ENCODE measurements at regions not wholly inside any gene's neighbourhood (a gene's known extent, or its start where the extent isn't known, plus 50 kb on each side); places are given as distances from the start of the nearest gene placed in this dataset.

- POLR2A ChIA-PET (ENCODE audit: unreplicated experiment) = no interaction called here
- H3K4me1 ChIP-seq (ENCODE audit: control insufficient read depth, insufficient read depth, low read length) = no peaks in the 10 kb centered on the region
- 0% methylated on average over 1 of the region's 8 CpGs; no CpG with 5 or more reads in 1 of the 2 experiments for WGBS, 2 experiments (ENCODE audit: extremely low coverage in 2 of 2, insufficient read length in 1 of 2)
Observed at GRCh38 chr15:24898715-24899272, 56.0 kb upstream of the SNRPN start.

More at GRCh38 chr15:24898715-24899272, 56.0 kb upstream of the SNRPN start:
- no peak overlapping the region for H3K4ac ChIP-seq (ENCODE audit: low read depth, low read length)
- no peak overlapping the region for H2BK15ac ChIP-seq (ENCODE audit: low read depth, low read length)
- no peak overlapping the region for H3K56ac ChIP-seq (ENCODE audit: extremely low read depth, insufficient read depth, low read length)
- BruUV-seq (replicated peaks) = no TSS peak
- no peaks in the 10 kb centered on the region for H3K36me3 ChIP-seq (ENCODE audit: control insufficient read depth, insufficient read depth, low read length)
- no peak overlapping the region for H3K23ac ChIP-seq (ENCODE audit: low read depth, low read length)
- CTCF ChIA-PET = no interaction called here
- dilution Hi-C loops (cut with HindIII; ENCODE audit: low sequenced_read_pairs, unreplicated experiment) (no loop called here), in situ Hi-C loops (cut with MboI; ENCODE audit: low sequenced_read_pairs) (no loop called here), intact Hi-C loops (cut with micrococcal nuclease) (no loop called here)
- no peak overlapping the region for H3K18ac ChIP-seq (ENCODE audit: low read depth, low read length)
- H2AFZ ChIP-seq (replicated peaks; ENCODE audit: low read length, poor library complexity) = no peak overlapping the region
- H3K4me2 ChIP-seq (ENCODE audit: low read depth, low read length) = no peak overlapping the region
- H3K9me1 ChIP-seq (ENCODE audit: insufficient read depth, low read length) = no peaks in the 10 kb centered on the region
- no peak for TF ChIP-seq MAZ (IDR thresholded peaks at IDR 0.05; ENCODE audit: borderline replicate concordance, low read depth, low read length)
- no peak overlapping the region for H4K8ac ChIP-seq (ENCODE audit: low read depth in 2 of 2, low read length in 2 of 2)
- no peak overlapping the region for H4K5ac ChIP-seq (ENCODE audit: low read depth, low read length)
- no peak overlapping the region for H2AK9ac ChIP-seq (replicated peaks; ENCODE audit: low read depth, low read length, poor library complexity)
- no peaks in the 10 kb centered on the region for H3K27me3 ChIP-seq (ENCODE audit: control insufficient read depth, insufficient read depth, low read length)
- H3K14ac ChIP-seq (replicated peaks; ENCODE audit: low read depth, low read length) = no peak overlapping the region
- H4K91ac ChIP-seq (ENCODE audit: insufficient read depth, low read depth, low read length) = no peak overlapping the region
- ATAC-seq (ENCODE audit: low read depth) (no peak), DNase-seq (no peak)
- H2AK5ac ChIP-seq (ENCODE audit: low read depth, low read length) = no peak overlapping the region
- no peak overlapping the region for H2BK120ac ChIP-seq (ENCODE audit: low read depth, low read length)
- H2BK20ac ChIP-seq (ENCODE audit: low read depth, low read length) = no peak overlapping the region
- H2BK5ac ChIP-seq (ENCODE audit: low read depth, low read length, poor library complexity, severe bottlenecking) = no peak overlapping the region
- no peak overlapping the region for H3K27ac ChIP-seq (ENCODE audit: insufficient read depth, low read length)
- no peak overlapping the region for H3K4me3 ChIP-seq (ENCODE audit: insufficient read depth, low read depth, low read length)
- no peaks in the 10 kb centered on the region for H4K20me1 ChIP-seq (ENCODE audit: insufficient read depth, low read length)
- no peaks in the 10 kb centered on the region for H3K9me3 ChIP-seq (ENCODE audit: control insufficient read depth, insufficient read depth, low read length)
- no peak overlapping the region for H3K9ac ChIP-seq (ENCODE audit: low read depth, low read length)
- no peaks in the 10 kb centered on the region for H3K79me1 ChIP-seq (ENCODE audit: low read depth in 1 of 2, low read length in 2 of 2)

Data from IMR-90 (cell line).